ENCODE measurements at regions not wholly inside any gene's neighbourhood (a gene's known extent, or its start where the extent isn't known, plus 50 kb on each side); places are given as distances from the start of the nearest gene placed in this dataset.

- no peak for DNase-seq (ENCODE audit: low spot score)
Measured at GRCh38 chr2:16318474-16319195, 347.0 kb downstream of the CYRIA start.

- DNase-seq (ENCODE audit: low spot score), result no peak
Measured at GRCh38 chr2:16318051-16318450, 347.6 kb downstream of the CYRIA start.

- no peak for DNase-seq (ENCODE audit: low spot score)
Measured at GRCh38 chr2:16317211-16317830, 348.3 kb downstream of the CYRIA start.

GRCh38 chr2:16316456-16317210 lies 349.0 kb downstream of the CYRIA start:
- DNase-seq (ENCODE audit: low spot score), result no peak

- DNase-seq (ENCODE audit: low spot score), result no peak
Measured at GRCh38 chr2:16315908-16316307, 349.7 kb downstream of the CYRIA start.

GRCh38 chr2:16315458-16315835 lies 350.2 kb downstream of the CYRIA start:
- no peak for DNase-seq (ENCODE audit: low spot score)

GRCh38 chr2:16314691-16315457 lies 350.8 kb downstream of the CYRIA start:
- no peak for DNase-seq (ENCODE audit: low spot score)

- no peak for DNase-seq (ENCODE audit: low spot score)
Measured at GRCh38 chr2:16314001-16314400, 351.6 kb downstream of the CYRIA start.

- no peak for DNase-seq (ENCODE audit: low spot score)
Measured at GRCh38 chr2:16313235-16313975, 352.2 kb downstream of the CYRIA start.

GRCh38 chr2:16312771-16313170 lies 352.9 kb downstream of the CYRIA start:
- DNase-seq (ENCODE audit: low spot score), result no peak

- DNase-seq (ENCODE audit: low spot score), result no peak
Measured at GRCh38 chr2:16311521-16312440, 353.9 kb downstream of the CYRIA start.

GRCh38 chr2:16308816-16309215 lies 356.8 kb downstream of the CYRIA start:
- DNase-seq (ENCODE audit: low spot score), result no peak

- no peak for DNase-seq (ENCODE audit: low spot score)
Measured at GRCh38 chr2:16304876-16305590, 360.6 kb downstream of the CYRIA start.

- DNase-seq (ENCODE audit: low spot score), result no peak
Measured at GRCh38 chr2:16303761-16304160, 361.9 kb downstream of the CYRIA start.

- DNase-seq (ENCODE audit: low spot score), result no peak
Measured at GRCh38 chr2:16303273-16303577, 362.4 kb downstream of the CYRIA start.

- DNase-seq (ENCODE audit: low spot score), result no peak
Measured at GRCh38 chr2:16302431-16303272, 362.3 kb downstream of the MYCN start.

- DNase-seq (ENCODE audit: low spot score), result no peak
Measured at GRCh38 chr2:16301961-16302360, 361.6 kb downstream of the MYCN start.

- no peak for DNase-seq (ENCODE audit: low spot score)
Measured at GRCh38 chr2:16298866-16299265, 358.5 kb downstream of the MYCN start.
